H9 (cell line): ENCODE measurements at regions not wholly inside any gene's neighbourhood (a gene's known extent, or its start where the extent isn't known, plus 50 kb on each side); places are given as distances from the start of the nearest gene placed in this dataset.

Experiments
- DNase-seq: peaks from one replicate; pipeline ENCODE4 v3.0.0-alpha.2; 2017
- H2AFZ ChIP-seq: one replicate; pipeline ENCODE4 v1.6.1; 2013; ENCODE audit warnings: mild to moderate bottlenecking, low read length, control low read depth, moderate library complexity
- H2AK5ac ChIP-seq: 2 replicates; pipeline ENCODE4 v1.6.1; 2013; ENCODE audit warnings: low read length, control low read depth, mixed read lengths; ENCODE audit not compliant: insufficient read length
- H2BK120ac ChIP-seq: one replicate; pipeline ENCODE4 v1.6.1; 2013; ENCODE audit warnings: low read depth, mild to moderate bottlenecking, low read length, control low read depth, inconsistent platforms; ENCODE audit not compliant: poor library complexity, severe bottlenecking
- H2BK12ac ChIP-seq: 2 replicates; pipeline ENCODE4 v1.6.1; 2013; ENCODE audit warnings: low read length, control low read depth, mixed read lengths, low read depth; ENCODE audit not compliant: insufficient read length
- H2BK15ac ChIP-seq: 2 replicates; pipeline ENCODE4 v1.6.1; 2013; ENCODE audit warnings: low read depth, low read length, control low read depth
- H2BK20ac ChIP-seq: one replicate; pipeline ENCODE4 v1.6.1; 2013; ENCODE audit warnings: low read depth, mild to moderate bottlenecking, low read length, control low read depth, inconsistent platforms; ENCODE audit not compliant: poor library complexity, severe bottlenecking
- H2BK5ac ChIP-seq: 2 replicates; pipeline ENCODE4 v1.6.1; 2013; ENCODE audit warnings: low read length, control low read depth, mixed read lengths; ENCODE audit not compliant: insufficient read length
- H3K14ac ChIP-seq: 2 replicates; pipeline ENCODE4 v1.6.1; 2013; ENCODE audit warnings: low read length, control low read depth; ENCODE audit not compliant: insufficient read depth
- H3K18ac ChIP-seq: 2 replicates; pipeline ENCODE4 v1.6.1; 2013; ENCODE audit warnings: low read depth, mild to moderate bottlenecking, mixed read lengths, low read length, control low read depth; ENCODE audit not compliant: insufficient read length
- H3K23ac ChIP-seq: 2 replicates; pipeline ENCODE4 v1.6.1; 2013; ENCODE audit warnings: low read length, control low read depth, mixed read lengths, low read depth; ENCODE audit not compliant: insufficient read length
- H3K23me2 ChIP-seq: 2 replicates; pipeline ENCODE4 v1.6.1; 2013; ENCODE audit warnings: low read depth, mild to moderate bottlenecking, mixed read lengths, low read length, control low read depth; ENCODE audit not compliant: insufficient read length, poor library complexity, severe bottlenecking
- H3K27ac ChIP-seq: 2 replicates; pipeline ENCODE4 v1.5.1; 2013; ENCODE audit warnings: low read length, control low read depth, mixed read lengths, low read depth; ENCODE audit not compliant: insufficient read length
- H3K27me3 ChIP-seq: 2 replicates; pipeline ENCODE4 v1.6.1; 2013; ENCODE audit warnings: low read length, control low read depth, inconsistent platforms; ENCODE audit not compliant: insufficient read depth
- H3K4ac ChIP-seq: 2 replicates; pipeline ENCODE4 v1.6.1; 2013; ENCODE audit warnings: low read depth, mild to moderate bottlenecking, control low read depth, inconsistent platforms, low read length, moderate library complexity
- H3K4me1 ChIP-seq: 2 replicates; pipeline ENCODE4 v1.6.1; 2013; ENCODE audit warnings: low read length, control low read depth, inconsistent platforms; ENCODE audit not compliant: insufficient read depth
- H3K4me2 ChIP-seq: 2 replicates; pipeline ENCODE4 v1.6.1; 2013; ENCODE audit warnings: low read length, control low read depth, mixed read lengths; ENCODE audit not compliant: insufficient read length, insufficient read depth
- H3K56ac ChIP-seq: 2 replicates; pipeline ENCODE4 v1.6.1; 2013; ENCODE audit warnings: low read depth, mild to moderate bottlenecking, mixed read lengths, low read length, control low read depth; ENCODE audit not compliant: insufficient read length
- H3K79me1 ChIP-seq: 2 replicates; pipeline ENCODE4 v1.6.1; 2013; ENCODE audit warnings: low read depth, mild to moderate bottlenecking, moderate library complexity, low read length, control low read depth, inconsistent platforms; ENCODE audit not compliant: insufficient read depth, poor library complexity, severe bottlenecking
- H3K79me2 ChIP-seq: 2 replicates; pipeline ENCODE4 v1.6.1; 2013; ENCODE audit warnings: low read length, control low read depth, inconsistent platforms; ENCODE audit not compliant: insufficient read depth
- H3K9ac ChIP-seq: 2 replicates; pipeline ENCODE4 v1.6.1; 2013; ENCODE audit warnings: low read length, control low read depth, mixed read lengths; ENCODE audit not compliant: insufficient read length; ENCODE audit errors: extremely low read depth
- H3K9me3 ChIP-seq: one replicate; pipeline ENCODE4 v1.6.1; 2013; ENCODE audit warnings: low read depth, low read length, inconsistent platforms; ENCODE audit not compliant: control insufficient read depth
- H3T11ph ChIP-seq: one replicate; pipeline ENCODE4 v1.6.1; 2013; ENCODE audit warnings: mild to moderate bottlenecking, low read length, control low read depth, inconsistent platforms
- H4K20me1 ChIP-seq: one replicate; pipeline ENCODE4 v1.6.1; 2013; ENCODE audit not compliant: control insufficient read depth, insufficient read length, insufficient read depth
- H4K5ac ChIP-seq: 2 replicates; pipeline ENCODE4 v1.6.1; 2013; ENCODE audit warnings: low read depth, mild to moderate bottlenecking, mixed read lengths, low read length, control low read depth; ENCODE audit not compliant: insufficient read length
- H4K8ac ChIP-seq: replicated peaks from 2 replicates; pipeline ENCODE4 v1.6.1; 2013; ENCODE audit warnings: low read length, control low read depth, mixed read lengths, low read depth; ENCODE audit not compliant: insufficient read length
- H4K91ac ChIP-seq: 2 replicates; pipeline ENCODE4 v1.6.1; 2013; ENCODE audit warnings: low read depth, mild to moderate bottlenecking, moderate library complexity, mixed read lengths, low read length, control low read depth; ENCODE audit not compliant: insufficient read length
- H3K27ac Mint-ChIP-seq, 3 experiments: 2 replicates in 2 of 3; 3 replicates in 1 of 3; pipeline ENCODE4 v1.8.0; 2020 to 2021; ENCODE audit warnings: mixed read lengths in 3 of 3, mild to moderate bottlenecking in 1 of 3, moderate library complexity in 1 of 3
- H3K27me3 Mint-ChIP-seq: 2 replicates; pipeline ENCODE4 v1.8.0; 2021; ENCODE audit warnings: low read depth, mild to moderate bottlenecking, moderate library complexity, mixed read lengths
- H3K36me3 Mint-ChIP-seq, 3 experiments: 2 replicates in 2 of 3; 3 replicates in 1 of 3; pipeline ENCODE4 v1.8.0; 2020 to 2021; ENCODE audit warnings: low read depth in 3 of 3, mixed read lengths in 3 of 3; ENCODE audit not compliant: insufficient read depth in 1 of 3
- H3K4me1 Mint-ChIP-seq, 2 experiments: 2 replicates each; pipeline ENCODE4 v1.8.0; 2020; ENCODE audit warnings: mixed read lengths in 2 of 2
- H3K4me3 Mint-ChIP-seq, 2 experiments: 2 replicates in 1 of 2; 3 replicates in 1 of 2; pipeline ENCODE4 v1.8.0; 2020 to 2021; ENCODE audit warnings: mild to moderate bottlenecking in 2 of 2, mixed read lengths in 2 of 2, moderate library complexity in 1 of 2
- H3K9me3 Mint-ChIP-seq, 2 experiments: 2 replicates in 1 of 2; 3 replicates in 1 of 2; pipeline ENCODE4 v1.8.0; 2020; ENCODE audit warnings: mild to moderate bottlenecking in 2 of 2, mixed read lengths in 2 of 2, moderate library complexity in 1 of 2
- CTCF ChIP-seq: fragments of 200-600 bp; sonication (generic); conservative IDR thresholded peaks from 3 replicates; pipeline ENCODE4 v1.8.0; 2021; ENCODE audit warnings: antibody characterized with exemption, mild to moderate bottlenecking
- WGBS: extraction: QIAGEN DNeasy Blood & Tissue Kit; methylation state at CpG from one replicate; pipeline ENCODE4 v1.1.7; 2013; ENCODE audit warnings: missing lambda C conversion rate, low lambda C conversion rate, mixed read lengths; ENCODE audit not compliant: insufficient read length; ENCODE audit errors: extremely low coverage; 5-methylcytosine and 5-hydroxymethylcytosine counted together

GRCh38 chr10:90347239-90347638 lies 510.6 kb downstream of the HTR7 start:
- Histone ChIP-seq H3K14ac (no peak overlapping the region), H2BK12ac (no peak overlapping the region), H3K9ac (peak overlapping the region; percentile 10), H4K8ac (no peak overlapping the region), H2BK5ac (no peak overlapping the region), H3K23ac (no peak overlapping the region), H3T11ph (no peak overlapping the region), H2BK20ac (no peak overlapping the region), H2BK15ac (no peak overlapping the region), H3K27me3 (no peaks in the 10 kb centered on the region), H2AFZ (no peak overlapping the region), H4K5ac (no peak overlapping the region), H3K23me2 (no peaks in the 10 kb centered on the region), H3K4me2 (no peak overlapping the region), H3K4me1 (no peaks in the 10 kb centered on the region), H3K56ac (no peak overlapping the region), H3K4ac (no peak overlapping the region), H3K79me2 (no peaks in the 10 kb centered on the region), H3K9me3 (no peaks in the 10 kb centered on the region), H3K27ac (no peak overlapping the region), H4K20me1 (no peaks in the 10 kb centered on the region), H3K18ac (no peak overlapping the region), H4K91ac (no peak overlapping the region), H2AK5ac (no peak overlapping the region), H2BK120ac (no peak overlapping the region), H3K79me1 (no peaks in the 10 kb centered on the region)
- H3K9me3 Mint-ChIP-seq = no peaks in the 10 kb centered on the region
- no peak overlapping the region for H3K4me3 Mint-ChIP-seq
- H3K36me3 Mint-ChIP-seq = no peaks in the 10 kb centered on the region
- WGBS = no CpG with 5 or more reads among the region's 2 CpGs
- no peak for DNase-seq
- no peak overlapping the region for H3K27ac Mint-ChIP-seq
- peaks cover 15 to 19% of the 10 kb centered on the region in 2 experiments for H3K4me1 Mint-ChIP-seq
- no peaks in the 10 kb centered on the region for H3K27me3 Mint-ChIP-seq
- no peak for TF ChIP-seq CTCF
